ENCODE measurements at regions not wholly inside any gene's neighbourhood (a gene's known extent, or its start where the extent isn't known, plus 50 kb on each side); places are given as distances from the start of the nearest gene placed in this dataset.
A peak's percentile ranks its signal among the peaks of the same experiment; 100 is the strongest.

DNA sequence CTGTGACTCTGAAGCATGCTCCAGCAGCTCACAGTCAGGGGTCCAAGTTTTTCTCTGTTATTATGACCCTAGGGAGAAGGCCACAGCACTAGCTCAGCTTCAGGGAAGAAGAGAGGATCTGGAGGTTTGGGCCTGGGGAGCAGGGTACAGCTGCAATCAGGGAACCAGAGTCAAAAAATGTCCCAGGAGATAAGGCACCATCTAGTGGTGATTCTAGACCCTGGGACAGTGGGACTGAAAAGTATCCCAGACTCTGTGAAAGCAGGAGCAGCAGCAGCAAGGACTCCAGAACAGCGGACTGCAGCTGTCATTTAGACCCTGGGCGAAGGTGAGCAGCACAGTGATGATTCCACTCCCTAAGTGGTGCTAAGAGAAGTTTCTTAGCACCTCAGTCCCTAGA lies 278.4 kb upstream of the DDX18 start:
- peak; percentile 19 for TF ChIP-seq CTCF (IDR thresholded peaks at IDR 0.05; ENCODE audit: low read depth, low read length)
- no peak overlapping the region for H3K4me3 ChIP-seq (ENCODE audit: low read depth, low read length)
- DNase-seq (ENCODE audit: low read depth, low spot score) = no peak
- in situ Hi-C loops (cut with HindIII; ENCODE audit: low sequenced_read_pairs) = no loop called here

DNA sequence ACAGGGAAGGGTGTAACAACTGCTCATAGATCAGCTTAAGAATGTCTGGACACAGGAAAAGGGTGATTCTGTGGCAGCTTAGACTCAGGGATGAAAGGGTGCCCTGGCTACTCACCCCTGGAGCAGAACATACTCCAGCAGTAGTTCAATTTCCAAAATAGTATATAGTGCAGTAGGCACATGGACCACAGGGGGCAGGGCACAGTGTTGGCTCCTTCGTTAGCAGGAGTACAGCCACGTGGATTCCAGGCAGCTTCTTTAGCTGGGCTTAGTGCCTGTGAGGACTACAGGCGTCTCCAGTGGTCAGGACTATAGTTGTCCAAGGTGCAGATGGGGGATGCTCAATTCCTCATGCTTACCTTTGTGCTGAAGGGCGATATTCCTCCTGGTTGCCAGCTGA lies 277.5 kb upstream of the DDX18 start:
- in situ Hi-C loops (cut with HindIII; ENCODE audit: low sequenced_read_pairs) = no loop called here
- TF ChIP-seq CTCF (IDR thresholded peaks at IDR 0.05; ENCODE audit: low read depth, low read length) = no peak
- no peak overlapping the region for H3K4me3 ChIP-seq (ENCODE audit: low read depth, low read length)
- DNase-seq (ENCODE audit: low read depth, low spot score) = no peak

DNA sequence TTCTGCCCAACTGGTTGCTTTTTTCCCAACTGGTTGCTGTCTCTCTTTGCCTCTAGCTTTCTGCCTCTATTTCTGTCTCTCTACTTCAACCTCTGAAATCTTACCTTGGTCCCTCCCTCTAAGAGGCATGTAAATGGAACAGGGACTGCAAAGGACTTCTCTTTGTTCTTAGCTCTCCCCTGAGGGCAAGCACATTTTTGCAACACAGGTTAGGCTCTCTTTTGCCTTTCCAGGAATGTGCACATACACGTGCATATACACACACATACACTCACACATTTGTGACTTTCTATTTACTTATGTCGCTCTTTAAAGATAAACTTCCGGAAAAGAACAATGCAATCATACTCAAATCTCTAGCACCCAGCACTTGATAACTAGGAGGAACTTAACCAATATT lies 262.6 kb upstream of the DDX18 start:
- in situ Hi-C loops (cut with HindIII; ENCODE audit: low sequenced_read_pairs) = no loop called here
- no peak for TF ChIP-seq CTCF (IDR thresholded peaks at IDR 0.05; ENCODE audit: low read depth, low read length)
- no peak overlapping the region for H3K4me3 ChIP-seq (ENCODE audit: low read depth, low read length)
- DNase-seq (ENCODE audit: low read depth, low spot score) = no peak

DNA sequence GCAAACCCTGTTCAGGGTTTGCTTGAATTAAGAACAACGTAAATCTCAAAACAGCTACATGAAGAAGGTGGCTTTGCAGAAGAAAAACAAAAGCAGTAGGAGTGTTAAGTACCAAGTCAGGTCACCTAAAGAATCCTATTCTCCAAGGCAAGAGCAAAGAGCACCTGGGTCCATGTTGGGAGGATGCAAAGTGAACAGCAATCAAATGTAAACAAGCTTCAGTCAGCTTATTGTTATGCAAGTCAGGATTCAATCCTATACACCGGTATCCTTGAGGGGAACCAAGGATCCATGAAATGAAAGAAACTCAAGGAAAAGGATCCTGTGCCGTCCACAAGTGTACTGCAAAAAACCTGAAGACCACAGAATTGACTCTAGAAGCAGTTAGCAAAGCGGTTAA lies 261.0 kb upstream of the DDX18 start:
- in situ Hi-C loops (cut with HindIII; ENCODE audit: low sequenced_read_pairs) = no loop called here
- no peak for TF ChIP-seq CTCF (IDR thresholded peaks at IDR 0.05; ENCODE audit: low read depth, low read length)
- no peak for DNase-seq (ENCODE audit: low read depth, low spot score)
- no peak overlapping the region for H3K4me3 ChIP-seq (ENCODE audit: low read depth, low read length)

- TF ChIP-seq CTCF (IDR thresholded peaks at IDR 0.05; ENCODE audit: low read depth, low read length) = no peak
- no peak for DNase-seq (ENCODE audit: low read depth, low spot score)
- in situ Hi-C loops (cut with HindIII; ENCODE audit: low sequenced_read_pairs) = no loop called here
- no peak overlapping the region for H3K4me3 ChIP-seq (ENCODE audit: low read depth, low read length)
Measured at GRCh38 chr2:117555965-117556364, 258.5 kb upstream of the DDX18 start.

- no peak overlapping the region for H3K4me3 ChIP-seq (ENCODE audit: low read depth, low read length)
- in situ Hi-C loops (cut with HindIII; ENCODE audit: low sequenced_read_pairs) = no loop called here
- no peak for DNase-seq (ENCODE audit: low read depth, low spot score)
- TF ChIP-seq CTCF (IDR thresholded peaks at IDR 0.05; ENCODE audit: low read depth, low read length) = no peak
Measured at GRCh38 chr2:117557626-117558025, 256.9 kb upstream of the DDX18 start.

DNA sequence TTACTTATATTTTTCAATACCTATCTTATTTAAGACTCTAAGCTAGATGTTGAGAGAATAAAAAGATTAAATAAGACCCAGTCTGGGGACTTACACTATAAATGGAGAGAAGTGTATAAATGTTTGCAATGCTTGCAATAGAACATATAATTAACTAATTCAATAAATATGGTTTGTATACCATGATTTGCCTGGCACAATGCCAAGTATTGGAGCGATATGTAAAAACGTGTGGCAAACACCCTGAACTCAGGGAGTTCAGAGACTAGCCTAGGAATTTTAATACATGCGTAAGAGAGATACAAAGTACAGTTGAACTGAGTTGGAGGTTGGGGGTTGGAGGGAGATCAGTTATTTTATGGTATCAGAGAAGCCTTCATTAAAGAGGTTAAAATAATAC lies 251.8 kb upstream of the DDX18 start:
- in situ Hi-C loops (cut with HindIII; ENCODE audit: low sequenced_read_pairs) = no loop called here
- no peak overlapping the region for H3K4me3 ChIP-seq (ENCODE audit: low read depth, low read length)
- no peak for DNase-seq (ENCODE audit: low read depth, low spot score)
- TF ChIP-seq CTCF (IDR thresholded peaks at IDR 0.05; ENCODE audit: low read depth, low read length) = no peak
